A549 (cell line): ENCODE measurements at regions not wholly inside any gene's neighbourhood (a gene's known extent, or its start where the extent isn't known, plus 50 kb on each side); places are given as distances from the start of the nearest gene placed in this dataset.

ENCODE experiments used
- ATAC-seq, 2 experiments: fragments of 200-7000 bp in 1 of 2; fragments of >200 bp in 1 of 2; cut with Nextera tagmentation in 1 of 2; cut with Tn5 transposase in 1 of 2; 3 replicates each; pipeline versions ENCODE4 v1.8.0 to v1.9.1; 2018 to 2020; ENCODE audit warnings: mild to moderate bottlenecking in 1 of 2, moderate library complexity in 1 of 2
- CTCF ChIA-PET: fragments of 300-600 bp; sonication (Branson Sonifier 250); formaldehyde crosslinking; extraction: SDS; loops from one replicate; lab custom pipeline; 2021; ENCODE audit warnings: antibody characterized with exemption, inconsistent platforms; lab: Yijun Ruan, JAX
- POLR2A ChIA-PET: fragments of 350-600 bp; formaldehyde crosslinking; extraction: SDS; loops from one replicate; lab custom pipeline; 2021; ENCODE audit warnings: antibody characterized with exemption, inconsistent platforms; lab: Yijun Ruan, JAX
- DNase-seq, 2 experiments: peaks; one replicate each; pipeline versions ENCODE4 v3.0.0 to v3.0.0-alpha.2; 2011 to 2016; ENCODE audit warnings: low read depth in 1 of 2, low spot score in 1 of 2
- FAIRE-seq: peaks from 2 replicates; lab custom pipeline; 2011; peaks lifted over from hg19 to GRCh38; lab: Jason Lieb, UNC
- H3K27ac ChIP-seq, 2 experiments: fragments of >200 bp; sonication (Bioruptor Twin); formaldehyde crosslinking; 3 replicates each; pipeline ENCODE4 v1.5.1; 2016 to 2017
- H3K4me1 ChIP-seq: fragments of >200 bp; sonication (Bioruptor Twin); formaldehyde crosslinking; 3 replicates; pipeline ENCODE4 v1.6.1; 2016
- H3K4me2 ChIP-seq: fragments of >200 bp; sonication (Bioruptor Twin); formaldehyde crosslinking; 3 replicates; pipeline ENCODE4 v1.6.1; 2016
- H3K4me3 ChIP-seq: fragments of >200 bp; sonication (Bioruptor Twin); formaldehyde crosslinking; 3 replicates; pipeline ENCODE4 v1.5.1; 2016
- H3K9me3 ChIP-seq: fragments of >200 bp; sonication (Bioruptor Twin); formaldehyde crosslinking; 3 replicates; pipeline ENCODE4 v1.6.1; 2016
- CBX2 ChIP-seq: fragments of 200-600 bp; sonication (generic); IDR thresholded peaks from 2 replicates; pipeline ENCODE4 v1.6.1; 2016; ENCODE audit warnings: low read depth, mild to moderate bottlenecking, borderline replicate concordance
- CBX8 ChIP-seq: fragments of 200-600 bp; sonication (generic); IDR thresholded peaks from 2 replicates; pipeline ENCODE4 v1.6.1; 2016
- EHF ChIP-seq: fragments of 250-450 bp; sonication (Bioruptor Pico); IDR thresholded peaks from 2 replicates; pipeline ENCODE4 v1.5.0; 2020; ENCODE audit warnings: mild to moderate bottlenecking
- EP300 ChIP-seq, 2 experiments: fragments of >200 bp; sonication (Bioruptor Twin); formaldehyde crosslinking; IDR thresholded peaks; 2 replicates in 1 of 2; 3 replicates in 1 of 2; pipeline ENCODE4 v1.6.1; 2016 to 2017
- ESRRA ChIP-seq: fragments of 150-350 bp; IDR thresholded peaks from 2 replicates; pipeline ENCODE4 v1.6.1; 2014; ENCODE audit warnings: mild to moderate bottlenecking, low read length, borderline replicate concordance
- FOXS1 ChIP-seq: fragments of 250-450 bp; sonication (Bioruptor Pico); IDR thresholded peaks from 2 replicates; pipeline ENCODE4 v1.5.0; 2020; ENCODE audit warnings: mild to moderate bottlenecking, moderate library complexity
- GATA3 ChIP-seq: IDR thresholded peaks from 2 replicates; pipeline ENCODE4 v1.6.1; 2012; ENCODE audit warnings: borderline replicate concordance
- HDAC2 ChIP-seq: fragments of 200-600 bp; sonication (generic); IDR thresholded peaks from 2 replicates; pipeline ENCODE4 v1.6.1; 2016
- HOXB13 ChIP-seq: fragments of 250-450 bp; sonication (Bioruptor Pico); IDR thresholded peaks from 2 replicates; pipeline ENCODE4 v1.5.0; 2020; ENCODE audit warnings: low read depth, mild to moderate bottlenecking, moderate library complexity
- HOXB5 ChIP-seq: fragments of 250-450 bp; sonication (Bioruptor Pico); IDR thresholded peaks from 2 replicates; pipeline ENCODE4 v1.5.0; 2020; ENCODE audit warnings: mild to moderate bottlenecking, moderate library complexity
- JUN ChIP-seq, 2 experiments: fragments of >200 bp; sonication (Bioruptor Twin); formaldehyde crosslinking; IDR thresholded peaks; 2 replicates in 1 of 2; 3 replicates in 1 of 2; pipeline ENCODE4 v1.6.1; 2016 to 2017
- JUNB ChIP-seq: fragments of >200 bp; sonication (Bioruptor Twin); formaldehyde crosslinking; IDR thresholded peaks from 2 replicates; pipeline ENCODE4 v1.6.1; 2016
- KDM5A ChIP-seq: fragments of 200-600 bp; sonication (generic); IDR thresholded peaks from 2 replicates; pipeline ENCODE4 v1.6.1; 2016; ENCODE audit warnings: antibody characterized with exemption, mild to moderate bottlenecking
- MAZ ChIP-seq: fragments of 150-350 bp; IDR thresholded peaks from 2 replicates; pipeline ENCODE4 v1.6.1; 2014; ENCODE audit warnings: antibody characterized with exemption, low read depth, low read length, borderline replicate concordance
- MYC ChIP-seq: IDR thresholded peaks from 2 replicates; pipeline ENCODE4 v1.6.1; 2012; ENCODE audit warnings: mild to moderate bottlenecking, inconsistent platforms, low read length, improper control_type of control experiment, borderline replicate concordance
- NR3C1 ChIP-seq: fragments of >200 bp; sonication (Bioruptor Twin); formaldehyde crosslinking; IDR thresholded peaks from 3 replicates; pipeline ENCODE4 v1.6.1; 2017
- POLR2A ChIP-seq: IDR thresholded peaks from 2 replicates; pipeline ENCODE4 v1.6.1; 2012; ENCODE audit warnings: mild to moderate bottlenecking, low read length
- POLR2AphosphoS2 ChIP-seq: conservative IDR thresholded peaks from 2 replicates; pipeline ENCODE4 v1.6.1; 2012; ENCODE audit warnings: low read length, improper control_type of control experiment, inconsistent platforms
- RCOR1 ChIP-seq: fragments of 150-350 bp; IDR thresholded peaks from 2 replicates; pipeline ENCODE4 v1.6.1; 2014; ENCODE audit warnings: antibody characterized with exemption, low read length, low read depth
- RFX5 ChIP-seq: fragments of 450-650 bp; IDR thresholded peaks from 2 replicates; pipeline ENCODE4 v1.7.1; 2014; ENCODE audit warnings: antibody characterized with exemption, mild to moderate bottlenecking, moderate library complexity
- RNF2 ChIP-seq: fragments of 200-600 bp; sonication (generic); IDR thresholded peaks from 2 replicates; pipeline ENCODE4 v1.6.1; 2016; ENCODE audit warnings: low read depth, mild to moderate bottlenecking, antibody characterized with exemption, moderate library complexity, borderline replicate concordance
- SMC3 ChIP-seq: fragments of >200 bp; sonication (Bioruptor Twin); formaldehyde crosslinking; IDR thresholded peaks from 3 replicates; pipeline ENCODE4 v1.6.1; 2018; ENCODE audit warnings: inconsistent platforms
- SREBF2 ChIP-seq: fragments of 450-650 bp; IDR thresholded peaks from 2 replicates; pipeline ENCODE4 v1.6.1; 2014; ENCODE audit warnings: mild to moderate bottlenecking, moderate library complexity
- TFCP2L1 ChIP-seq: fragments of 250-450 bp; sonication (Bioruptor Pico); IDR thresholded peaks from 2 replicates; pipeline ENCODE4 v1.5.0; 2021; ENCODE audit warnings: mild to moderate bottlenecking
- ZC3H11A ChIP-seq: fragments of 450-650 bp; IDR thresholded peaks from 2 replicates; pipeline ENCODE4 v1.6.1; 2014; ENCODE audit warnings: antibody characterized with exemption, mild to moderate bottlenecking
- ZFP36 ChIP-seq: fragments of 450-650 bp; IDR thresholded peaks from 2 replicates; pipeline ENCODE4 v1.6.1; 2014; ENCODE audit warnings: borderline replicate concordance; ENCODE audit not compliant: partially characterized antibody
- whole genome bisulfite sequencing: methylation state at CpG from one replicate; pipeline ENCODE4 v1.1.6; 2017; ENCODE audit errors: missing lambda C conversion rate; 5-methylcytosine and 5-hydroxymethylcytosine counted together
- TF ChIP-seq, protein P1 (sequence below): IDR thresholded peaks from 2 replicates; pipeline ENCODE4 v1.6.1; 2012
- TF ChIP-seq, protein P2 (sequence below): fragments of >200 bp; sonication (Bioruptor Twin); formaldehyde crosslinking; IDR thresholded peaks from 3 replicates; pipeline ENCODE4 v1.6.1; 2016

DNA sequence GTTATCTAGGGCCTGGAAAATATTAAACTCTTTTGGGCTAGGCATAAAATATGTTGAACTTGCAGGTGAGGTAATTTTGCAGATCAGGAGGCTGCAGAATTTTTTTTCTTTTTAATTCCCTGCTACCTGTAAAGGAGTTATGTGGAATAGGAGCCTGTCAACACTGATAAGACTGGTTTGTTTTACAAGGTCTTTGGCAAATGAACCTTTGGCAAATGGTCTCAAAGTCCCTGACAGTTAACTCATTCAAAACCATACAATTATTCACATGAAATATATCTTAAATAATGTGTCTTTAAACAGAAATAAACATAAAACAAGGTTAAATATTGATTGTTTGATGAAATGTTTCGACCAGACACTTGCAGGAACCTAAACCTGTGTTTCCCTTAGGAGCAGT is 340.2 kb downstream of the GASK1B start:
- Histone ChIP-seq H3K4me2 (no peak overlapping the region), H3K9me3 (no peaks in the 10 kb centered on the region), H3K4me1 (no peaks in the 10 kb centered on the region)
- WGBS: 0% methylated on average over 1 of the region's 1 CpG
- ATAC-seq: no peak
- DNase-seq: no peak
- CTCF ChIA-PET: no interaction called here
- TF ChIP-seq, protein P1, sequence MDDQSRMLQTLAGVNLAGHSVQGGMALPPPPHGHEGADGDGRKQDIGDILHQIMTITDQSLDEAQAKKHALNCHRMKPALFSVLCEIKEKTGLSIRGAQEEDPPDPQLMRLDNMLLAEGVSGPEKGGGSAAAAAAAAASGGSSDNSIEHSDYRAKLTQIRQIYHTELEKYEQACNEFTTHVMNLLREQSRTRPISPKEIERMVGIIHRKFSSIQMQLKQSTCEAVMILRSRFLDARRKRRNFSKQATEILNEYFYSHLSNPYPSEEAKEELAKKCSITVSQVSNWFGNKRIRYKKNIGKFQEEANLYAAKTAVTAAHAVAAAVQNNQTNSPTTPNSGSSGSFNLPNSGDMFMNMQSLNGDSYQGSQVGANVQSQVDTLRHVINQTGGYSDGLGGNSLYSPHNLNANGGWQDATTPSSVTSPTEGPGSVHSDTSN: no peak
- TF ChIP-seq HOXB13 (CRISPR knock-in tag): no peak
- no peak for TF ChIP-seq EHF (CRISPR knock-in tag)
- no peak for TF ChIP-seq SMC3
- no peak for TF ChIP-seq POLR2A
- TF ChIP-seq GATA3: no peak
- TF ChIP-seq CBX2: no peak
- no peak for TF ChIP-seq ZFP36
- no peak for TF ChIP-seq HDAC2
- no peak for TF ChIP-seq HOXB5 (CRISPR knock-in tag)
- TF ChIP-seq, protein P2, sequence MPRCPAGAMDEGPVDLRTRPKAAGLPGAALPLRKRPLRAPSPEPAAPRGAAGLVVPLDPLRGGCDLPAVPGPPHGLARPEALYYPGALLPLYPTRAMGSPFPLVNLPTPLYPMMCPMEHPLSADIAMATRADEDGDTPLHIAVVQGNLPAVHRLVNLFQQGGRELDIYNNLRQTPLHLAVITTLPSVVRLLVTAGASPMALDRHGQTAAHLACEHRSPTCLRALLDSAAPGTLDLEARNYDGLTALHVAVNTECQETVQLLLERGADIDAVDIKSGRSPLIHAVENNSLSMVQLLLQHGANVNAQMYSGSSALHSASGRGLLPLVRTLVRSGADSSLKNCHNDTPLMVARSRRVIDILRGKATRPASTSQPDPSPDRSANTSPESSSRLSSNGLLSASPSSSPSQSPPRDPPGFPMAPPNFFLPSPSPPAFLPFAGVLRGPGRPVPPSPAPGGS: no peak
- TF ChIP-seq EP300 (IDR thresholded peaks at IDR 0.05): no peak
- TF ChIP-seq SREBF2: no peak
- no peak for TF ChIP-seq CBX8
- TF ChIP-seq NR3C1: no peak
- TF ChIP-seq, all 56 proteins: peak for 0
- no peak for FAIRE-seq
- POLR2A ChIA-PET: no interaction called here
- H3K27ac ChIP-seq: no peak overlapping the region
- H3K4me3 ChIP-seq: no peak overlapping the region

DNA sequence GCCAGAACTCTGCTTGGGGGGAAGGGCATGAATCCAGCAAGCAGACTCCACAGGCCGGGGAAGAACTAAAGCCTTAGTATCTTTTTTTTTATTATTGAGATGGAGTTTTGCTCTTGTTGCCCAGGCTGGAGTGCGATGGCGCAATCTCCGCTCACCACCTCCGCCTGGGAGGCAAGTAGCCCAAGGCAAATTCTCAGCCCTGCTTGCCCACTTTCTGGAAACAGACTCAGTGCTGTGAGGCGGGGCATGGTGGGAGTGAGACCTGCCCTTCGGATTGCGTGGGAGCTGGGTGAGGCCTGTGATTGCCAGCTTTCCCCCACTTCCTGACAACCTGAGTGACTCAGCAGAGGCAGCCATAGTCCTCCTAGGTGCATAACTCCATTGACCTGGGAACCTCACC is 348.8 kb downstream of the GASK1B start:
- ChIA-PET POLR2A (no interaction called here), CTCF (no interaction called here)
- Histone ChIP-seq H3K4me2 (no peak overlapping the region), H3K9me3 (no peaks in the 10 kb centered on the region), H3K4me3 (no peak overlapping the region), H3K4me1 (no peaks in the 10 kb centered on the region), H3K27ac (no peak overlapping the region)
- WGBS: 59% methylated on average over 3 of the region's 8 CpGs
- FAIRE-seq (no peak), DNase-seq (no peak), ATAC-seq (no peak)
- TF ChIP-seq, protein P2: no peak

DNA sequence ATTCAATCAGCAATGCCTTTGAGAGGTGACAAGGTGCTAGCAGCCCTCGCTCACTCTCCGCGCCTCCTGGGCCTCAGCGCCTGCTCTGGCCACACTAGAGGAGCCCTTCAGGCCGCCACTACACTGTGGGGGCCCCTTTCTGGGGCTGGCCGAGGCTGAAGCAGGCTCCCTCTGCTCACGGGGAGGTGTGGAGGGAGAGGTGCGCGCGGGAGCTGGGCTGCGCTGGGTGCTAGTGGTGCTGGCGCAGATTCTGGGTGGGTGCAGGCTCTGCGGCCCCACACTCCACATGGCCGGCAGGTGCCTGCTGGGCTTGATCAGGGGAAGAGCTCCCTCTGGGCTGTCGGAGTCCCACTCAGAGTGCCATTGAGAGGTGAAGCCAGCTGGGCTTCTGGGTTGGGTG is 351.0 kb downstream of the GASK1B start:
- H3K4me1 ChIP-seq: no peaks in the 10 kb centered on the region
- no peak overlapping the region for H3K4me2 ChIP-seq
- no peak for DNase-seq
- WGBS: 71% methylated on average over 15 of the region's 15 CpGs
- TF ChIP-seq MAZ (no peak), KDM5A (no peak), ZC3H11A (no peak), RCOR1 (no peak), SMC3 (no peak), TFCP2L1 (CRISPR knock-in tag) (no peak), ESRRA (no peak), FOXS1 (CRISPR knock-in tag) (no peak), NR3C1 (no peak), RFX5 (no peak), POLR2AphosphoS2 (no peak), RNF2 (no peak), MYC (no peak), EHF (CRISPR knock-in tag) (no peak), JUNB (no peak), JUN (IDR thresholded peaks at IDR 0.05) (no peak)
- TF ChIP-seq, protein P1: no peak
- TF ChIP-seq, all 56 proteins: peak for 0
- Histone ChIP-seq H3K9me3 (no peaks in the 10 kb centered on the region), H3K27ac (no peak overlapping the region), H3K4me3 (no peak overlapping the region)
- ChIA-PET POLR2A (no interaction called here), CTCF (no interaction called here)
- no peak for FAIRE-seq
- no peak for ATAC-seq
